HG02884 (cell line): ENCODE measurements at regions not wholly inside any gene's neighbourhood (a gene's known extent, or its start where the extent isn't known, plus 50 kb on each side); places are given as distances from the start of the nearest gene placed in this dataset.
"Not testable (repeated sequence)": the region's sequence is repeated elsewhere in the genome, so short reads cannot be mapped to it uniquely, and the experiment has no call there.

Experiments
- ATAC-seq: cut with Tn5 transposase; IDR thresholded peaks from one replicate; pipeline ENCODE4 v1.9.1; 2021; ENCODE audit warnings: mild to moderate bottlenecking, moderate library complexity; ENCODE audit not compliant: unreplicated experiment

GRCh38 chr5:173496129-173496882 lies 120.1 kb downstream of the BOD1 start:
- ATAC-seq: no peak

- ATAC-seq: no peak
These were observed 121.1 kb downstream of the BOD1 start for GRCh38 chr5:173495225-173495904.

- ATAC-seq: no peak
These were observed 122.0 kb downstream of the BOD1 start for GRCh38 chr5:173494446-173494845.

GRCh38 chr5:173493846-173494245 lies 122.6 kb downstream of the BOD1 start:
- ATAC-seq: no peak

GRCh38 chr5:173493040-173493439 lies 123.4 kb downstream of the BOD1 start:
- ATAC-seq: no peak

- no peak for ATAC-seq
These were observed 125.8 kb downstream of the BOD1 start for GRCh38 chr5:173490681-173491080.

- ATAC-seq: no peak
These were observed 128.3 kb downstream of the BOD1 start for GRCh38 chr5:173488144-173488543.

- ATAC-seq: no peak
These were observed 129.2 kb downstream of the BOD1 start for GRCh38 chr5:173487300-173487699.

GRCh38 chr5:173486355-173487225 lies 129.9 kb downstream of the BOD1 start:
- no peak for ATAC-seq

- no peak for ATAC-seq
These were observed 131.9 kb downstream of the BOD1 start for GRCh38 chr5:173484569-173484968.

- not testable (repeated sequence) for ATAC-seq
These were observed 132.9 kb downstream of the BOD1 start for GRCh38 chr5:173483599-173483998.

- ATAC-seq: no peak
These were observed 133.3 kb downstream of the BOD1 start for GRCh38 chr5:173483160-173483559.

- ATAC-seq: no peak
These were observed 134.6 kb downstream of the BOD1 start for GRCh38 chr5:173481821-173482220.

- ATAC-seq: no peak
These were observed 135.6 kb downstream of the BOD1 start for GRCh38 chr5:173480896-173481295.

- no peak for ATAC-seq
These were observed 136.7 kb downstream of the BOD1 start for GRCh38 chr5:173479711-173480110.

GRCh38 chr5:173477345-173478040 lies 139.0 kb downstream of the BOD1 start:
- no peak for ATAC-seq

- ATAC-seq: no peak
These were observed 140.7 kb downstream of the BOD1 start for GRCh38 chr5:173475780-173476179.

- no peak for ATAC-seq
These were observed 141.6 kb downstream of the BOD1 start for GRCh38 chr5:173474881-173475287.

- ATAC-seq: no peak
These were observed 143.2 kb downstream of the BOD1 start for GRCh38 chr5:173473288-173473687.

- no peak for ATAC-seq
These were observed 143.6 kb downstream of the BOD1 start for GRCh38 chr5:173472784-173473278.

- ATAC-seq: no peak
These were observed 143.9 kb upstream of the STC2 start for GRCh38 chr5:173472164-173472563.
